Choroid plexus epithelial cell (primary cell): ENCODE measurements at regions not wholly inside any gene's neighbourhood (a gene's known extent, or its start where the extent isn't known, plus 50 kb on each side); places are given as distances from the start of the nearest gene placed in this dataset.

Source experiments
- DNase-seq: peaks from one replicate; pipeline ENCODE4 v3.0.0-alpha.2; 2010; ENCODE audit warnings: low read depth
- H3K4me3 ChIP-seq: 2 replicates; pipeline ENCODE4 v1.5.1; 2011; ENCODE audit warnings: low read depth, mild to moderate bottlenecking, control low read depth, low read length, moderate library complexity
- TF ChIP-seq, protein P1 (sequence below): conservative IDR thresholded peaks from 2 replicates; pipeline ENCODE4 v1.5.1; 2011; ENCODE audit warnings: low read depth, mild to moderate bottlenecking, control low read depth, inconsistent platforms, low read length, moderate library complexity

DNA sequence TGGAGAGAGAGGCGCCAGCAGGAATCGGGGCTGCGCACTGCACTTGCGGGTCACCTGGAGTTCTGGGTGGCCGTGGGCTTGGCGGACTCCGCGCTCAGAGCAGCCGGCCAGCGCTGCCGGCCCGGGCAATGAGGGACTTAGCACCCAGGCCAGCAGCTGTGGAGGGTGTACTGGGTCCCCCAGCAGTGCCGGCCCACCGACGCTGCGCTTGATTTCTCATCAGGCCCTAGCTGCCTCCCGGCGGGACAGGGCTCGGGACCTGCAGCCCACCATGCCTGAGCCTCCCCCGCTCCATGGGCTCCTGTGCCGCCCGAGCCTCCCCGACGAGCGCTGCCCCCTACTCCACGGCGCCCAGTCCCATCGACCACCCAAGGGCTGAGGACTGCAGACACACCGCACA lies 325.6 kb downstream of the ACTL7B start:
- TF ChIP-seq, protein P1, sequence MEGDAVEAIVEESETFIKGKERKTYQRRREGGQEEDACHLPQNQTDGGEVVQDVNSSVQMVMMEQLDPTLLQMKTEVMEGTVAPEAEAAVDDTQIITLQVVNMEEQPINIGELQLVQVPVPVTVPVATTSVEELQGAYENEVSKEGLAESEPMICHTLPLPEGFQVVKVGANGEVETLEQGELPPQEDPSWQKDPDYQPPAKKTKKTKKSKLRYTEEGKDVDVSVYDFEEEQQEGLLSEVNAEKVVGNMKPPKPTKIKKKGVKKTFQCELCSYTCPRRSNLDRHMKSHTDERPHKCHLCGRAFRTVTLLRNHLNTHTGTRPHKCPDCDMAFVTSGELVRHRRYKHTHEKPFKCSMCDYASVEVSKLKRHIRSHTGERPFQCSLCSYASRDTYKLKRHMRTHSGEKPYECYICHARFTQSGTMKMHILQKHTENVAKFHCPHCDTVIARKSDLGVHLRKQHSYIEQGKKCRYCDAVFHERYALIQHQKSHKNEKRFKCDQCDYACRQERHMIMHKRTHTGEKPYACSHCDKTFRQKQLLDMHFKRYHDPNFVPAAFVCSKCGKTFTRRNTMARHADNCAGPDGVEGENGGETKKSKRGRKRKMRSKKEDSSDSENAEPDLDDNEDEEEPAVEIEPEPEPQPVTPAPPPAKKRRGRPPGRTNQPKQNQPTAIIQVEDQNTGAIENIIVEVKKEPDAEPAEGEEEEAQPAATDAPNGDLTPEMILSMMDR: no peak
- no peak for DNase-seq
- no peak overlapping the region for H3K4me3 ChIP-seq

DNA sequence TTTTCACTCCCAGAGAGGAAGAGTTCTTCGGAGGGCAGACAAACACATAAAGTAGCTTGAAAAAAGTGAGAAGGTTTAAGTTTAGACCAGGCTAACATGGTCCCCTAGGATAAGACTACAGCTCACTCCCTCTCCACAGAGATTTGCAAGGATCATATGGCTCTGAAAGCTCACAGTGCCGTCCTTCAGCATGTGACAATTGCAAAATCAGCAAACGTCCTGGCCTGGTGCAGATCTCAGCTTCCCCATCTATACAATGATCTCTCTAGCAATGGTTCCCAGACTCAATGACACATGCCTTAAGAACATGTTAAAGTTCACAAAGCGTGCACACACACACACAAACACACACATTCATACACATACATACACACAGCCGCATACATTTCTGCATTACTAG lies 327.6 kb downstream of the ACTL7B start:
- no peak for DNase-seq
- TF ChIP-seq, protein P1: no peak
- no peak overlapping the region for H3K4me3 ChIP-seq

DNA sequence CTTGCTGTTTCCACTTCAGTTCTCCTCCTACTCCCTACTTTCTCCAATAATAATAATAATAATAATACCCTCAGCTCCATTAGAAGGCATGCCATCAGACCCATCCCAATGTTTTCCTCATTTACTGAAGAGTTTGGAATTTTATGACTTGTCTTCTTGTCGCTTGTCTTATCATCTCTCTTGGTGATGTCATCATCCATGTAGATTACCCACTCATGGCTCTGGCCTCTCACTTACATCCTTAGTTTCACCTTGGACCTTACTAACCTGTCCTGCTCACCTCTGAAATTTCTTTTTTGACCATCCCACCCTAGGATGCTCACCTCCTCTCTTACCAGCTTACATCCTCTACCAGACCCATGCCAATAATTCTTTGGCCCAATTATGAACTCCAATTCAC lies 329.3 kb downstream of the ACTL7B start:
- H3K4me3 ChIP-seq: no peak overlapping the region
- TF ChIP-seq, protein P1: no peak
- DNase-seq: no peak

DNA sequence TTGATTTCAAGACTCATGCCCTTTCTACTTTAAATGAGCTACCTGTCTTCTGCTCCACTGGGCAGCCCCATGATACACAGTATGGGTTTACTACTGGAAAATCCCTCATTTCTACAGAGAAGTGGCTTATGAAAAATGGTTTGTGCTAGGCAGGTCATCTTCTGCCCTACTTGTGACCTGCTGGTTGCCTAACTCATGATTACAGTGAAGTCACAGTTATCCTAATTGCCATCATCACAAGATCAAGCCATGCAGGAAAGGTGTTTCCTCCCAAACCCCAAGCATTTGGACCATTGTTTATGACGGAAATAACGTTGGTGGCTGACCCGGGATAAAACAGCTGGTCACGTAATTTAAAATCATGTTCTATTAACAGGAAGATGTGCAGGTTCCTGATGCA lies 330.6 kb downstream of the ACTL7B start:
- TF ChIP-seq, protein P1: no peak
- no peak overlapping the region for H3K4me3 ChIP-seq
- no peak for DNase-seq

DNA sequence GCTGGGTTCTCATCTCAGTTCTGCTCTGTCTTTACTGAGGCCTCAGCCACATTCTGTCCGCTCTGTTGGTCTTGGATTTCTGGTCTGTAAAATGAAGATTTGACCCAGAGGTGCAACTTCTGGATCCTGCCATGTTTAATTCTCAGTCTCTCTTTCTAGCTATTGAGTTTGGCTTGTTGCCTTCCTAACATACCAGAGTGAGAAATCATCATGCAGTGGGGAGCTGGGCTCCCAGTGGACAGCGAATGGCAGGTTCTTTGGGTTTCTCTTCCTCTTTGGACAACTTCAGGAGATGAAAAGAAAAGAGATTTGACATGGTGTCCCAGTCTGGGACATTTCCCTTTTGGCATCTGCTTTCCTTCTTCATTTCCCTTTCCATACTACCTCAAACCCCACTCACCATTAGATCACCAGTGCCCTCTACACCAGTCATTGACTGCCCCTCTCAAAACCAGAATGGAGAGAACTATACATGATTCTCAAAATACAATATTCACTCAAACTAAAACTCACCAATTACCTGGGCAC lies 334.7 kb downstream of the ACTL7B start:
- no peak overlapping the region for H3K4me3 ChIP-seq
- peak; percentile 81 for DNase-seq

DNA sequence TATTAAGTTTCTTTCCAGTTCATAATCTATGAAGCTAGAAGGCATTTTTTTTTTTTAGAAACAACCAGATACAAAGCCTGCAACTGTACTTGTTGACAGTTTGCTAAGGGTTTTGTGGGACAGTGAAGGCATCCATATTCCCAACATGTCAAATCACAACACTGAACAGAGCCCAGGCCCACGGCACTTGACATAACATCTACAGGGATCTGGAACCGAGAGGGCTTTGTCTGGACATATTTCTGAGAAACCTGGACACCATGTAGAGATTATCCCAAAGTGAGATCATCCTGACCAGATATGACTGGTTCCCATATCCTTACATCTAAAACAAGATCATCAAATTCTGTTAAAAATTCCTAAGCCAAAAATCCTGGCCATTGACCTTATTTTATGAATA lies 336.3 kb downstream of the ACTL7B start:
- TF ChIP-seq, protein P1: no peak
- no peak overlapping the region for H3K4me3 ChIP-seq
- no peak for DNase-seq

More for the DNA sequence above, 334.7 kb downstream of the ACTL7B start:
- TF ChIP-seq, protein P1: no peak

DNA sequence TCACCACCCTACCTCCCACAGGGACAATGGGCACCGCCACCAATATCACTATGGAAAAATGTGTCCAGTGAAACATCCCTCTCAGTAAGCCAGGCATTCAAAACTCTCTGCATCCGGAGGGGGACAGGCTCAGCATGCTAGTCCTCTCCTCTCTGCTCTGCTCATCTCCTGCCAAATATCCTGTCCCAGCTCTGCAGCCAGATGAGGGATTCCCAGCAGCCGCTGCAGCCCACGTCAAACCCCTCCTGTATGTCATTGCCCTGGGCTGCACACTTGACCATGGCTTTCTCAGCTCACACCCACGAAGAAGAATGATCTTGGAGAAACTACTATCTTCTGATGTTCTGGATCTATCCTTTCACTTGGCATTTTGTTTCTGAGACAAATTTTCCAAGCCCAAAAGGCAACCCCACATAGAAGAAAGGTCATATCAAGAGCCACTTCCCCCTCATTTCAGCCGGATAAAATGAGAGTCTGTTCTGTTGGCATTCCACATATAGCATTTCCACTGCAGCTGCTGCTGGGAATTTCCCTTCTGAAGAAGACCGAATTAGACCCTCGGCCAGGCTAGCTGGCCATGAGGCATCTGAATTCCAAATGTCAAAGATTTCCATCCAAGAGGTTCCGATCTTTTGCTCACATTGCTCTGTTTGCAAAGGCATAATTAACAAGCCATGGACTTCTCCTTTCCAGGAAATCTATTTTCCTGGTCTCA lies 338.0 kb downstream of the ACTL7B start:
- TF ChIP-seq, protein P1: no peak
- no peak for DNase-seq
- H3K4me3 ChIP-seq: no peak overlapping the region
